ENCODE measurements at regions not wholly inside any gene's neighbourhood (a gene's known extent, or its start where the extent isn't known, plus 50 kb on each side); places are given as distances from the start of the nearest gene placed in this dataset.

- TF ChIP-seq GATA2 (IDR thresholded peaks at IDR 0.05; ENCODE audit: low read depth, low read length) (no peak), GATA3 (IDR thresholded peaks at IDR 0.05; ENCODE audit: low read depth, low read length) (no peak)
Observed at GRCh38 chr13:50587115-50587514, 256.4 kb downstream of the DLEU7 start.

All from SH-SY5Y (cell line).